IPS-20b (cell line): ENCODE measurements at regions not wholly inside any gene's neighbourhood (a gene's known extent, or its start where the extent isn't known, plus 50 kb on each side); places are given as distances from the start of the nearest gene placed in this dataset.

Experiments
- H3K27ac ChIP-seq: one replicate; pipeline ENCODE4 v1.5.1; 2013; ENCODE audit warnings: low read length
- H3K27me3 ChIP-seq: 2 replicates; pipeline ENCODE4 v1.6.1; 2013; ENCODE audit warnings: mild to moderate bottlenecking, low read length, inconsistent platforms; ENCODE audit not compliant: insufficient read depth
- H3K36me3 ChIP-seq: 2 replicates; pipeline ENCODE4 v1.6.1; 2013; ENCODE audit warnings: low read depth, mild to moderate bottlenecking, inconsistent platforms, low read length, moderate library complexity; ENCODE audit not compliant: insufficient read depth
- H3K4me1 ChIP-seq: 2 replicates; pipeline ENCODE4 v1.6.1; 2013; ENCODE audit warnings: mild to moderate bottlenecking, control low read depth, inconsistent platforms, low read length, moderate library complexity; ENCODE audit not compliant: insufficient read depth
- H3K4me3 ChIP-seq: 2 replicates; pipeline ENCODE4 v1.5.1; 2013; ENCODE audit warnings: mild to moderate bottlenecking, low read length, inconsistent platforms
- H3K9ac ChIP-seq: 2 replicates; pipeline ENCODE4 v1.6.1; 2013; ENCODE audit warnings: low read depth, mild to moderate bottlenecking, inconsistent platforms, low read length, moderate library complexity
- H3K9me3 ChIP-seq: 2 replicates; pipeline ENCODE4 v1.6.1; 2013; ENCODE audit warnings: mild to moderate bottlenecking, low read depth, low read length, inconsistent platforms; ENCODE audit not compliant: insufficient read depth

DNA sequence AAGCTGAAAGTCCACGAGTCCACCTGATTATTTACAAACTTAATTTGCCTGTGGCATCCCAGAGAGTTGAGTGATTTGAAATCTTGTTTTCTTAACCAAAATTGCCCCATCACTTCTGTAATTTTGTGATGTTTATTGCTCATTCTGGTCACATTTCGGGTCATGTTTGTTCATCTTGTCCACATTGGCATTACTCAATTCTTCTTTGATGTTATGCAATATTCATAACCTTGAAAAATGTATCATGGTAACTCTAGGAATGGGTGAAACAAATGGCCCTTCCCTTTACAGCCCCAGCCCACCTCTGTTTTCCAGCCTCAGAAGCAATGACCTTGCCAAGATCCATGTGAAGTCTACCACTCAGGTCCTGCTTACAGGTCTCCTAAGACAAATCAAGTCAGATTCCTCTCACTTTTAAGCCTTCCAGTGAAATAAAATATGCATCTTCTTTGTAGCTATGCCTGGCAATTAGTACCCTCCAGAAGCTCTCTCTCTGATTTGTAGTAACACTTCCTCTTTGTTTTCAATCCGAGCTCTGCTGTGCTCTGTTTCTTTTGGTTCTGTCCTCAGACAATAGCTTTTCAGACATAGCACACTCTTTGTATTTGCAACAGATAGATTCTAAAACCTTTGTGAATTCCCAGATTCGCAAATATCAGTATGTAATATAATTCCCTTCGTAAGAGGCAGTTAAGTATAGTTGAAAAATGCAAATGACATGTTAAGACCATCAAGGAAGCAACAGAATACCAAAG lies 330.3 kb upstream of the IRX1 start:
- H3K27ac ChIP-seq, result no peak overlapping the region
- no peaks in the 10 kb centered on the region for H3K4me1 ChIP-seq
- H3K4me3 ChIP-seq, result no peak overlapping the region
- no peak overlapping the region for H3K9ac ChIP-seq
- no peaks in the 10 kb centered on the region for H3K27me3 ChIP-seq
- H3K36me3 ChIP-seq, result no peaks in the 10 kb centered on the region
- H3K9me3 ChIP-seq, result no peaks in the 10 kb centered on the region

DNA sequence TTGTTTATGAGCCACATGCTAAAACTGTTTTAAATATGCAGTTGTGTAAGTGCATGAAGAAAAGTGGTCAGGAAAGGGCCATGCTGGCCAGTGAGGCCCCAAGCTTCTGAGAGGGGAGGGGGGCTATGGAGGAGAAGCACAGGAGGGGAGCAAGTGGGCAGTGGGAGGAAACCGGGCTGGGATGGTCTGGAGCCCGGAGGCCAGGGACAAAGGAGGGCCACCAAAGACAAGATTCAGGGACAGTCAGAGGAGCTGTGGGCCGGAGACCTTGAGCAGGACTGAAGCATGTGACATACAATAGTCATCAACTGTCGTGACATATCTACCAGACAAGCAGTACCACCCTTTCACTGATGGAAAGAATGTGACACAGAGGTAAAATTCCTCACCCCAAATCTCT lies 333.2 kb upstream of the IRX1 start:
- no peak overlapping the region for H3K4me3 ChIP-seq
- H3K36me3 ChIP-seq, result no peaks in the 10 kb centered on the region
- H3K9me3 ChIP-seq, result no peaks in the 10 kb centered on the region
- H3K4me1 ChIP-seq, result no peaks in the 10 kb centered on the region
- H3K27ac ChIP-seq, result no peak overlapping the region
- H3K27me3 ChIP-seq, result no peaks in the 10 kb centered on the region
- H3K9ac ChIP-seq, result no peak overlapping the region

DNA sequence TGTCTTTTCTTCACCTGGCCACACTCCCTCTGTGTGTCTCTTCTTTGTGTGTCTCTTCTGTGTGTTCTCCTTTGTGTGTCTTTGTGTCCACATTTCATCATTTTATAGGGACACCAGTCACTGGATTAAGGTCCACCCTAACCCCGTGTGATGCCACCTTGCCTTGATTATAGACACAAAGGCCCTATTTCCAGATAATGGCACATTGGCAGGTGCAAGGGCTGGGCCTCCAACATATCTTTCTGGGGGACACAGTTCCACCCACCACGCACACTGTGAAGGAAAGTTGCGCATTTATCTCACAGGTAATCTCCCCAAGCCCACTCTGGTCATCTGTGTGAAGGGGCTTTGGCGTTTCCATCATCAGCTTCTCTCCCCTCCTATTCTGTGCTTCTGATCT lies 334.6 kb upstream of the IRX1 start:
- Histone ChIP-seq H3K9me3 (no peaks in the 10 kb centered on the region), H3K9ac (no peak overlapping the region), H3K36me3 (no peaks in the 10 kb centered on the region), H3K4me3 (no peak overlapping the region), H3K4me1 (no peaks in the 10 kb centered on the region), H3K27me3 (no peaks in the 10 kb centered on the region), H3K27ac (no peak overlapping the region)

DNA sequence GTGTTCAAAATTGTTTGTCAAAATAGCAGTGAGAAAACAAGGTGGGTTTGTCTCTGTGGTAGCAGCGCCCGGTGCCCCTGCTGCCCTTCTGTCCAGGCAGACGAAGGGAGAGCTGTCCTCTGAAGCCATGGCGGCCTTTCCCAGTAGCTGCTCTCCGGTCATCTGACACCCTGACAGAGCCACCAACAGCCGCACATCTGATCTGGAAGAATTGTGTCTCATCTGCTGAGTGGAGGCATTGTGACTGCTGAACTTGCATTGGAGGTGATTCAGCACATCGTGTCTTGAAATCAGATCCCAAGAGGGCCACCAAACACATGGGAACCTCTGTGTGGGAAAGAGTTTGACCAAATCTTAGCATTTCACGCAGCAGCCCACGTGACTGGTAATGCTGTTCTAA lies 337.6 kb upstream of the IRX1 start:
- no peaks in the 10 kb centered on the region for H3K4me1 ChIP-seq
- H3K27ac ChIP-seq, result no peak overlapping the region
- H3K9ac ChIP-seq, result no peak overlapping the region
- no peak overlapping the region for H3K4me3 ChIP-seq
- no peaks in the 10 kb centered on the region for H3K36me3 ChIP-seq
- no peaks in the 10 kb centered on the region for H3K27me3 ChIP-seq
- H3K9me3 ChIP-seq, result no peaks in the 10 kb centered on the region

DNA sequence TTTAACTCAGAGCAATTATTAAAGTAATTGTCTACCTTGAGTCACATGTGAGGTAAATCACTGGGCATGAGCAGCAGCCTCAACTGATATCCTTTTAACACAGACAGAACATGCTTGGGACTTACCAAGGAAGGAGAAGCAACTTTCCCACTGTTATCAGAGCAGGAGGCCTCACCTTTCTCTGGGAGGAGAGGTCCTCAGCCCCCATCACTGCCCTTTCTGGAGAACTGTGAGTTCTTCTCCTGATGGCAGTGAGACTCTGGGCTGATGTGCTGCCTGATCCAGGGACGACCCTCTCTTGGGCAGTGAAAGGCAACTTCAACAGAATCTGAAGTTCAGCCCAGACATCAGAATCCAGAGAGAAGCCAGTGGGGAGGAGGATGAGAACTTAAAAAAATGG lies 343.4 kb upstream of the IRX1 start:
- no peak overlapping the region for H3K9ac ChIP-seq
- H3K27ac ChIP-seq, result no peak overlapping the region
- H3K4me3 ChIP-seq, result no peak overlapping the region
- no peaks in the 10 kb centered on the region for H3K9me3 ChIP-seq
- H3K36me3 ChIP-seq, result no peaks in the 10 kb centered on the region
- H3K27me3 ChIP-seq, result no peaks in the 10 kb centered on the region
- peaks cover 6% of the 10 kb centered on the region; the same call in 1 of the 2 replicates for H3K4me1 ChIP-seq

DNA sequence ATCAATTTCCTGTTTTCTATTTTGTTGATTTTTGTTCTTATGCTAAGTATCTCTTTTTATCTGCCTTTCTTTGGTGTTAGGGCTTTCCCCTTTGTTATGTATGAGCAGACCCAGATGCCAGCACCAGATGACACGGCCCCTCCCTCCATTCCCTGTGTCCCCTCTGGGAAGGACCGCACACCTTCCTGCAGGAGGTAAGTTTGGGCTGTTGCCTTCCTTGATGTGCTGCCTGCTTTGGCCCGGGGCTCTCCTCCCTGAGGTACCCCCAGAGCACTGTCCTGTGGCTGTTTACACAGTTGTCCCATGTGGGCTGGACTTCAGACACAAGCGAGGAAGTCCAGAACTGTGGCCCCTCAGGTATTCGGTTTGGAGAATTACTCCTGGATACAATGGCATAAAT lies 343.8 kb upstream of the IRX1 start:
- H3K36me3 ChIP-seq, result no peaks in the 10 kb centered on the region
- H3K27ac ChIP-seq, result no peak overlapping the region
- no peak overlapping the region for H3K9ac ChIP-seq
- no peaks in the 10 kb centered on the region for H3K9me3 ChIP-seq
- H3K27me3 ChIP-seq, result no peaks in the 10 kb centered on the region
- H3K4me1 ChIP-seq, result peaks cover 6% of the 10 kb centered on the region; the same call in 1 of the 2 replicates
- H3K4me3 ChIP-seq, result no peak overlapping the region

DNA sequence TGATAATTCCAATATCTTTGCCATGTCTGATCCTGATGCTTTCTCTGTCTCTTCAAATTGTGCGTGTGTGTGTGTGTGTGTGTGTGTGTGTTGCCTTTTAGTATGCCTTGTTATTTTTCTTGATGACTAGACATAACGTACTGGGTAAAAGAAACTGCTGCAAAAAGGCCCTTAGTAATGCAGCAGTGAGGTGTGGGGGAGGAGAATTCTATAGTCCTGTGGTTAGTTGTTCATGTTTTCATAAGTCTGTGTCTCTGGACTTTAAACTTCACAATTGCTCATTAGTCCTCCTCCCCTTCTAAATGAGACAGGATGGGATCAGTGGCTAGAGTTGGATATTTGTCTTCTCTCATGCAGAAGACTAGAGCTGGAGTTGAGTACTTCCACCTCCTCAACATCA lies 346.2 kb upstream of the IRX1 start:
- Histone ChIP-seq H3K4me1 (peaks cover 6% of the 10 kb centered on the region; the same call in 1 of the 2 replicates), H3K36me3 (no peaks in the 10 kb centered on the region), H3K9me3 (no peaks in the 10 kb centered on the region), H3K9ac (no peak overlapping the region), H3K27ac (no peak overlapping the region), H3K27me3 (no peaks in the 10 kb centered on the region), H3K4me3 (no peak overlapping the region)

DNA sequence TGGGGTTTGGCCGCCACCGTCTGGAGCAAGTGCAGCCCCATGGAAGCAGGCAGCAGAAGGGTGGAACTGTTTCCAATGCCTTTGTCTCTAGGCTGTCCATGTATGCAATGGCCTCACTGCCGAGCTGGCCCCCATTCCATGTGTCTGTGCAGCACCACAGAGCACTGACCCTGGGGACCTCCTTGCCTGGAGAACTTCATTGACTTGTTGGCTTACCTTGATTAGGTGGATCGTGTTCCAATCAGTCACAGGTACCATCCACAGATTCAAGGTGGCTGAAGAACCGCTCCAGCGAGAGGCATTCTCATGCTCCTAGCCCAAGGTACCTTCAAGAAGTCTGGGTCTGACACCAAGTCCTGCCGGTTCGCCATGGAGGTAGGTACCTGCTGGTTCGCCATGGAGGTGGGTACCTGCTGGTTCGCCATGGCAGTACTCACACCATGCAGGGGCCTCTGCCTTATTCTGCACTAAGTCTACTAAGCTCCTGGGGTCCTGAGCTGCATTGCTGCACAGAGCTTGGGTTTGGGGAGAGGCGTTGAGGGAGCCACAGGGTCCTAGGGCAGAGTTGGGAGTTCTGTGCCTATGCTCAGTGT lies 358.3 kb upstream of the IRX1 start:
- Histone ChIP-seq H3K27me3 (no peaks in the 10 kb centered on the region), H3K9ac (no peak overlapping the region), H3K4me1 (no peaks in the 10 kb centered on the region), H3K27ac (no peak overlapping the region), H3K36me3 (no peaks in the 10 kb centered on the region), H3K9me3 (peaks cover 25% of the 10 kb centered on the region), H3K4me3 (no peak overlapping the region)

DNA sequence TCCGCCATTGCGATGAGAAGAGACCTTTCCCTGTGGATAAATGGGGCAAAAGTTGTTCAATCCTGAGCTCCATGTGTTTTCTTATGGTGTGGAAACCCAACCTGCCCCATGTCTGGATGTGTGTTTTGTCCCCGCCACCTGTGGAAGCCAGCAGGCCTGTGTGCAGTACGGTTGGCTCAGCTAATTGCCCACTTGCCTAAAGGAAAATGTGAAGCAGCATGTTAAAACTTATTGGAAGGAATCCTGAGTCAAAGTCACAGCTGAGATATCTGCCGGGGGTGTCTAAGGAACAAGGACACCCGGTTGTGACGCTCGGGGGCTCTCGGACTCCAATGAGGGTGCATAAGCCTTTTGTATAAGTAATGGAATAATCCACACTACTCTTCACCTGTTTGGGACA lies 361.1 kb upstream of the IRX1 start:
- no peak overlapping the region for H3K9ac ChIP-seq
- H3K4me1 ChIP-seq, result no peaks in the 10 kb centered on the region
- no peaks in the 10 kb centered on the region for H3K27me3 ChIP-seq
- no peak overlapping the region for H3K4me3 ChIP-seq
- no peak overlapping the region for H3K27ac ChIP-seq
- no peaks in the 10 kb centered on the region for H3K36me3 ChIP-seq
- H3K9me3 ChIP-seq, result peaks cover 13% of the 10 kb centered on the region

DNA sequence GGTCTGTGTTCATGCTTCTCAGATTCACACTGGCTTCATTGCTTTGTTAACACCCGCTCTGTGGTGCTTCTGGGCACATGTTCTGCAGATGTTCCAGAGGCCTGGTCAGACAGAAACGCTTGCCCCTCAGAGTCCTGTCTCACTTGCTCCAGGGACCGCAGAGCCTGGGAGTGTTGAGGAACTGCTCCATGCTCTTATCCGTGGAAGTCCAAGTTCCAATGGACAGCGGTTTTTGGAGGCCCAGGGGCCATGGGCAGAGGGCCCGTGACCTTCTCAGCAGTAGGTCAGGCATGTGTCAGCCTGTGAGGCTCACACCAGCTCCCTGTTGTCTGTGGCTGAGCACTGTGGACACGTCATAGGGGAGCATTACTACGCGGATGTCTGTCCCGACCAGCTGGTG lies 364.7 kb upstream of the IRX1 start:
- Histone ChIP-seq H3K4me3 (no peak overlapping the region), H3K9me3 (peaks cover 13% of the 10 kb centered on the region; the same call in 1 of the 2 replicates), H3K36me3 (no peaks in the 10 kb centered on the region), H3K27ac (no peak overlapping the region), H3K9ac (no peak overlapping the region), H3K27me3 (no peaks in the 10 kb centered on the region), H3K4me1 (peaks cover 6% of the 10 kb centered on the region; the same call in 1 of the 2 replicates)

DNA sequence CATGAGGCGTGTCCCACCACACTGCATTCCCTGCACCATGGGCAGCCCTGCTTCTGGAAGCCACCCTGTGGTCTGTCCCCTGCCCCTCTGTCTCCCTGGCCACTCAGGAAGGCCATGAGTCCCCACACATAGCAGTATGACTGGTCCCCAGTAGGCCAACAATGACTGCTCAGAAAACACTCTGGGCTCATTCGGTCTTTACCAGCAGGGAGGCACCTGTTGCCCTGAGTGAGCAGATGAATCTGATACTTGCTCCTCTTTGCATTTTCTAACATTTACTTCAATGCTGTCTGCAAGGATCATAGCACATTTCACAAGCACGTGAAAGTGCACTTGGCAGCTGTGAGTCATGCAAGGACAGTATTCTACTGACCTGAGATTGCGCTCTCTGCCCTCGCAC lies 365.4 kb upstream of the IRX1 start:
- Histone ChIP-seq H3K27me3 (peaks cover 1% of the 10 kb centered on the region; the same call in 1 of the 2 replicates), H3K4me1 (peaks cover 6% of the 10 kb centered on the region; the same call in 1 of the 2 replicates), H3K36me3 (no peaks in the 10 kb centered on the region), H3K27ac (no peak overlapping the region), H3K4me3 (no peak overlapping the region), H3K9ac (no peak overlapping the region), H3K9me3 (peaks cover 7% of the 10 kb centered on the region; the same call in 1 of the 2 replicates)

DNA sequence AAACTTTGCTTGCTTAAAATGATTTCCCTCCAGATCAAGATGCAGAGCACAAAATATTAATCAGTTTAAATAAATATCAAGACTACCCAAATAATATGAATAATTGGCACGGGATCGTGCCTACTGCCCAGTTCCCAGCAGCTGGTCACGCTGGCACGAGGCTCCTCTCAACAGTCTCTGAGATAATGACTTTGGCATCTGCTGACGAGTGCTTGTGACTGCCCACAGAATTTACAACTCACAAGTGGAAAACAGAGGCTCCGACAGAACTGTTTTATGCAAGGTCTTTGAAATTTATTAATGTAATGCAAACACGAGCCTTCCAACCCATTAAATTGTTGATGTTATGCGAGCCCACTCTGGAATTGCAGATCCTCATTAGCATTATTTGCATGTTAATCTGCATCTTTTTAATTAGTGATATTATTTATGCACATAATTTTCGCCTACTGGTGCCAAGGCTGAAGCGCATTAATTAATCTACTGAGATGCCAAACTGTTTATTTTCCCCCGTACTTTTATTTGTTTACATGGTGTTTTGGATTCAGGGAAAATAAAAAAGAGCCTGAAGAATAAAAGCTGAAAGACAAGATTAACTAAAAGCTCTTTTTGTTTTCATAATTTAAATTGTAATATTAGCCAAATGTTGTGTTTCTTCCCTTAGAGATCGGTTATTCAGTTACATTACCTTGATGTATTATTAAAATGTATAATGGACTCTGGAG lies 369.3 kb upstream of the IRX1 start:
- H3K9me3 ChIP-seq, result no peaks in the 10 kb centered on the region
- peaks cover 12% of the 10 kb centered on the region; the same call in 1 of the 2 replicates for H3K27me3 ChIP-seq
- no peaks in the 10 kb centered on the region for H3K36me3 ChIP-seq
- H3K4me1 ChIP-seq, result peaks cover 6% of the 10 kb centered on the region; the same call in 1 of the 2 replicates
- H3K9ac ChIP-seq, result no peak overlapping the region
- H3K27ac ChIP-seq, result no peak overlapping the region
- H3K4me3 ChIP-seq, result no peak overlapping the region
